A549 (cell line): ENCODE measurements at regions not wholly inside any gene's neighbourhood (a gene's known extent, or its start where the extent isn't known, plus 50 kb on each side); places are given as distances from the start of the nearest gene placed in this dataset.

Experiments
- ATAC-seq, 2 experiments: fragments of 200-7000 bp in 1 of 2; fragments of >200 bp in 1 of 2; cut with Nextera tagmentation in 1 of 2; cut with Tn5 transposase in 1 of 2; 3 replicates each; pipeline versions ENCODE4 v1.8.0 to v1.9.1; 2018 to 2020; ENCODE audit warnings: mild to moderate bottlenecking in 1 of 2, moderate library complexity in 1 of 2
- CTCF ChIA-PET: fragments of 300-600 bp; sonication (Branson Sonifier 250); formaldehyde crosslinking; extraction: SDS; loops from one replicate; lab custom pipeline; 2021; ENCODE audit warnings: antibody characterized with exemption, inconsistent platforms; lab: Yijun Ruan, JAX
- POLR2A ChIA-PET: fragments of 350-600 bp; formaldehyde crosslinking; extraction: SDS; loops from one replicate; lab custom pipeline; 2021; ENCODE audit warnings: antibody characterized with exemption, inconsistent platforms; lab: Yijun Ruan, JAX
- DNase-seq, 2 experiments: peaks; one replicate each; pipeline versions ENCODE4 v3.0.0 to v3.0.0-alpha.2; 2011 to 2016; ENCODE audit warnings: low read depth in 1 of 2, low spot score in 1 of 2
- FAIRE-seq: peaks from 2 replicates; lab custom pipeline; 2011; peaks lifted over from hg19 to GRCh38; lab: Jason Lieb, UNC
- H3K27ac ChIP-seq, 2 experiments: fragments of >200 bp; sonication (Bioruptor Twin); formaldehyde crosslinking; 3 replicates each; pipeline ENCODE4 v1.5.1; 2016 to 2017
- H3K4me1 ChIP-seq: fragments of >200 bp; sonication (Bioruptor Twin); formaldehyde crosslinking; 3 replicates; pipeline ENCODE4 v1.6.1; 2016
- H3K4me2 ChIP-seq: fragments of >200 bp; sonication (Bioruptor Twin); formaldehyde crosslinking; 3 replicates; pipeline ENCODE4 v1.6.1; 2016
- H3K4me3 ChIP-seq: fragments of >200 bp; sonication (Bioruptor Twin); formaldehyde crosslinking; 3 replicates; pipeline ENCODE4 v1.5.1; 2016
- H3K9me3 ChIP-seq: fragments of >200 bp; sonication (Bioruptor Twin); formaldehyde crosslinking; 3 replicates; pipeline ENCODE4 v1.6.1; 2016
- ATOH8 ChIP-seq: fragments of 250-450 bp; sonication (Bioruptor Pico); IDR thresholded peaks from 2 replicates; pipeline ENCODE4 v1.5.0; 2020; ENCODE audit warnings: low read depth, mild to moderate bottlenecking, moderate library complexity
- BCL3 ChIP-seq: fragments of >200 bp; sonication (Bioruptor Twin); formaldehyde crosslinking; IDR thresholded peaks from 3 replicates; pipeline ENCODE4 v1.6.1; 2016
- CBX2 ChIP-seq: fragments of 200-600 bp; sonication (generic); IDR thresholded peaks from 2 replicates; pipeline ENCODE4 v1.6.1; 2016; ENCODE audit warnings: low read depth, mild to moderate bottlenecking, borderline replicate concordance
- CEBPB ChIP-seq, 2 experiments: fragments of >200 bp in 1 of 2; sonication (Bioruptor Twin) in 1 of 2; formaldehyde crosslinking in 1 of 2; IDR thresholded peaks; 2 replicates each; pipeline ENCODE4 v1.6.1; 2012 to 2016
- CHD4 ChIP-seq: fragments of 200-600 bp; sonication (generic); IDR thresholded peaks from 2 replicates; pipeline ENCODE4 v1.6.1; 2016; ENCODE audit warnings: antibody characterized with exemption, mild to moderate bottlenecking, borderline replicate concordance
- EHF ChIP-seq: fragments of 250-450 bp; sonication (Bioruptor Pico); IDR thresholded peaks from 2 replicates; pipeline ENCODE4 v1.5.0; 2020; ENCODE audit warnings: mild to moderate bottlenecking
- EHMT2 ChIP-seq: fragments of 200-600 bp; sonication (generic); IDR thresholded peaks from 2 replicates; pipeline ENCODE4 v1.6.1; 2016; ENCODE audit warnings: antibody characterized with exemption, low read depth, mild to moderate bottlenecking, moderate library complexity
- ELK1 ChIP-seq: fragments of 150-350 bp; IDR thresholded peaks from 2 replicates; pipeline ENCODE4 v1.6.1; 2014; ENCODE audit warnings: low read depth, mild to moderate bottlenecking, low read length
- EP300 ChIP-seq, 2 experiments: fragments of >200 bp; sonication (Bioruptor Twin); formaldehyde crosslinking; IDR thresholded peaks; 2 replicates in 1 of 2; 3 replicates in 1 of 2; pipeline ENCODE4 v1.6.1; 2016 to 2017
- FOSB ChIP-seq: fragments of 250-450 bp; sonication (Bioruptor Pico); IDR thresholded peaks from 2 replicates; pipeline ENCODE4 v1.5.0; 2020; ENCODE audit warnings: mild to moderate bottlenecking, moderate library complexity
- FOSL2 ChIP-seq, 2 experiments: fragments of 450-650 bp in 1 of 2; fragments of >200 bp in 1 of 2; sonication (Bioruptor Twin) in 1 of 2; formaldehyde crosslinking; IDR thresholded peaks; 2 replicates each; pipeline versions ENCODE4 v1.5.0 to v1.6.1; 2016 to 2020; ENCODE audit warnings: mild to moderate bottlenecking in 1 of 2, moderate library complexity in 1 of 2
- GATA3 ChIP-seq: IDR thresholded peaks from 2 replicates; pipeline ENCODE4 v1.6.1; 2012; ENCODE audit warnings: borderline replicate concordance
- HMGXB4 ChIP-seq: fragments of 250-450 bp; sonication (Bioruptor Pico); IDR thresholded peaks from 2 replicates; pipeline ENCODE4 v1.5.0; 2021; ENCODE audit warnings: mild to moderate bottlenecking, moderate library complexity, borderline replicate concordance
- KDM1A ChIP-seq: fragments of 200-600 bp; sonication (generic); IDR thresholded peaks from 2 replicates; pipeline ENCODE4 v1.6.1; 2016; ENCODE audit warnings: low read depth, mild to moderate bottlenecking
- KDM5A ChIP-seq: fragments of 200-600 bp; sonication (generic); IDR thresholded peaks from 2 replicates; pipeline ENCODE4 v1.6.1; 2016; ENCODE audit warnings: antibody characterized with exemption, mild to moderate bottlenecking
- MYC ChIP-seq: IDR thresholded peaks from 2 replicates; pipeline ENCODE4 v1.6.1; 2012; ENCODE audit warnings: mild to moderate bottlenecking, inconsistent platforms, low read length, improper control_type of control experiment, borderline replicate concordance
- RARB ChIP-seq: fragments of 250-450 bp; sonication (Bioruptor Pico); IDR thresholded peaks from 2 replicates; pipeline ENCODE4 v1.8.0; 2021; ENCODE audit warnings: mild to moderate bottlenecking, moderate library complexity
- TP53 ChIP-seq: fragments of 250-450 bp; sonication (Bioruptor Pico); IDR thresholded peaks from 2 replicates; pipeline ENCODE4 v1.5.0; 2021; ENCODE audit warnings: mild to moderate bottlenecking, moderate library complexity
- ZNF302 ChIP-seq: fragments of 250-450 bp; sonication (Bioruptor Pico); IDR thresholded peaks from 2 replicates; pipeline ENCODE4 v1.9.0; 2021; ENCODE audit warnings: inconsistent platforms, mild to moderate bottlenecking, moderate library complexity
- ZSCAN20 ChIP-seq: fragments of 250-450 bp; sonication (Bioruptor Pico); IDR thresholded peaks from 2 replicates; pipeline ENCODE4 v1.8.0; 2022; ENCODE audit warnings: mild to moderate bottlenecking, moderate library complexity
- WGBS: methylation state at CpG from one replicate; pipeline ENCODE4 v1.1.6; 2017; ENCODE audit errors: missing lambda C conversion rate; 5-methylcytosine and 5-hydroxymethylcytosine counted together

GRCh38 chr22:49228431-49229037 lies 599.1 kb downstream of the BRD1 start:
- ChIA-PET POLR2A (no interaction called here), CTCF (interaction anchor here (1.2 kb wide), 1 partner anchor 28 kb away, joined by 4 read pairs; no protein-coding TSS in a partner anchor)
- FAIRE-seq: no peak
- no peak overlapping the region for H3K27ac ChIP-seq
- H3K9me3 ChIP-seq: no peaks in the 10 kb centered on the region
- DNase-seq: no peak
- no peak for TF ChIP-seq CBX2
- TF ChIP-seq FOSL2 (IDR thresholded peaks at IDR 0.05): no peak
- no peak for TF ChIP-seq FOSL2 (CRISPR knock-in tag; IDR thresholded peaks at IDR 0.05)
- no peak for TF ChIP-seq FOSB
- no peak for TF ChIP-seq MYC
- TF ChIP-seq HMGXB4: no peak
- H3K4me2 ChIP-seq: no peak overlapping the region
- no peak overlapping the region for H3K4me3 ChIP-seq
- 8% methylated on average over 2 of the region's 6 CpGs for WGBS
- no peaks in the 10 kb centered on the region for H3K4me1 ChIP-seq
- ATAC-seq: no peak

GRCh38 chr22:49227670-49228069 lies 600.0 kb downstream of the BRD1 start:
- Histone ChIP-seq H3K4me3 (no peak overlapping the region), H3K27ac (no peak overlapping the region), H3K4me1 (no peaks in the 10 kb centered on the region), H3K4me2 (no peak overlapping the region), H3K9me3 (no peaks in the 10 kb centered on the region)
- ChIA-PET CTCF (interaction anchor here (1.2 kb wide), 1 partner anchor 27 kb away, joined by 4 read pairs; no protein-coding TSS in a partner anchor), POLR2A (no interaction called here)
- 6% methylated on average over 6 of the region's 6 CpGs for WGBS
- no peak for FAIRE-seq
- TF ChIP-seq EHF (CRISPR knock-in tag): no peak
- TF ChIP-seq GATA3: no peak
- TF ChIP-seq KDM5A: no peak
- TF ChIP-seq BCL3: no peak
- no peak for TF ChIP-seq RARB
- TF ChIP-seq CEBPB (IDR thresholded peaks at IDR 0.05): no peak
- no peak for TF ChIP-seq TP53 (CRISPR knock-in tag)
- TF ChIP-seq EP300 (IDR thresholded peaks at IDR 0.05): no peak
- TF ChIP-seq EHMT2: no peak
- TF ChIP-seq FOSB: no peak
- TF ChIP-seq ZNF302 (CRISPR knock-in tag): no peak
- TF ChIP-seq ZSCAN20 (CRISPR knock-in tag): no peak
- TF ChIP-seq ELK1: no peak
- TF ChIP-seq ATOH8 (CRISPR knock-in tag): no peak
- no peak for TF ChIP-seq CHD4
- TF ChIP-seq KDM1A: no peak
- no peak for DNase-seq
- no peak for ATAC-seq
